Astrocyte (in vitro differentiated cells and primary cell): ENCODE measurements at regions not wholly inside any gene's neighbourhood (a gene's known extent, or its start where the extent isn't known, plus 50 kb on each side); places are given as distances from the start of the nearest gene placed in this dataset.

Source experiments
- EZH2 ChIP-seq: IDR thresholded peaks from 2 replicates; pipeline ENCODE4 v1.6.1; 2012; ENCODE audit warnings: mild to moderate bottlenecking, low read length, inconsistent platforms; ENCODE audit not compliant: insufficient read depth
- TF ChIP-seq, protein P1 (sequence below): IDR thresholded peaks from 2 replicates; pipeline ENCODE4 v1.5.1; 2011; ENCODE audit warnings: low read depth, mild to moderate bottlenecking, inconsistent platforms, low read length, moderate library complexity; ENCODE audit not compliant: insufficient read depth

DNA sequence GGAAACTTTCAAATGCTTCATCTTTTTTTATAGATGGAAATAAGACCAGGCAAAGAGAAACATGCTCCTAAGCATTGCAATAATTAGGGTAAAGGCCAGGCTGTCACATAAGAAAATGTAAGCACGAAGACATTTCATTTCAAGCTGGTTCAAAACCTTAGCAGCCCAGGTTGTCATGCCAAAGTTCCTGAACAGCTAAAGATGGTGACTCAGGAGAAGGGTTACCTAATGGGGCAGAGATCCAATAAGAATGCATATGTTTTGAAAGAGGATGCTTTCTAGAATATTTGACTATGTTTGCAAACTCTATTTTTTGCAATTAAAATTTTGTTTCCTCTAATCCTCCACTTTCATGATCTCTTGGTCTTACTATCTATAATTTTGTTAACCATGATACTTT, 65.6 kb upstream of the PHACTR2 start:
- TF ChIP-seq, protein P1, sequence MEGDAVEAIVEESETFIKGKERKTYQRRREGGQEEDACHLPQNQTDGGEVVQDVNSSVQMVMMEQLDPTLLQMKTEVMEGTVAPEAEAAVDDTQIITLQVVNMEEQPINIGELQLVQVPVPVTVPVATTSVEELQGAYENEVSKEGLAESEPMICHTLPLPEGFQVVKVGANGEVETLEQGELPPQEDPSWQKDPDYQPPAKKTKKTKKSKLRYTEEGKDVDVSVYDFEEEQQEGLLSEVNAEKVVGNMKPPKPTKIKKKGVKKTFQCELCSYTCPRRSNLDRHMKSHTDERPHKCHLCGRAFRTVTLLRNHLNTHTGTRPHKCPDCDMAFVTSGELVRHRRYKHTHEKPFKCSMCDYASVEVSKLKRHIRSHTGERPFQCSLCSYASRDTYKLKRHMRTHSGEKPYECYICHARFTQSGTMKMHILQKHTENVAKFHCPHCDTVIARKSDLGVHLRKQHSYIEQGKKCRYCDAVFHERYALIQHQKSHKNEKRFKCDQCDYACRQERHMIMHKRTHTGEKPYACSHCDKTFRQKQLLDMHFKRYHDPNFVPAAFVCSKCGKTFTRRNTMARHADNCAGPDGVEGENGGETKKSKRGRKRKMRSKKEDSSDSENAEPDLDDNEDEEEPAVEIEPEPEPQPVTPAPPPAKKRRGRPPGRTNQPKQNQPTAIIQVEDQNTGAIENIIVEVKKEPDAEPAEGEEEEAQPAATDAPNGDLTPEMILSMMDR: no peak
- no peak for TF ChIP-seq EZH2
